NT2/D1 (cell line): ENCODE measurements at regions not wholly inside any gene's neighbourhood (a gene's known extent, or its start where the extent isn't known, plus 50 kb on each side); places are given as distances from the start of the nearest gene placed in this dataset.

ENCODE experiments used
- YY1 ChIP-seq: IDR thresholded peaks from 2 replicates; pipeline ENCODE4 v1.6.1; 2011; ENCODE audit not compliant: insufficient read length, insufficient read depth
- ZNF274 ChIP-seq: IDR thresholded peaks from 2 replicates; pipeline ENCODE4 v1.6.1; 2011; ENCODE audit warnings: mild to moderate bottlenecking, low read depth, low read length

- TF ChIP-seq ZNF274 (no peak), YY1 (no peak)
Measured at GRCh38 chr2:62441421-62441820, 64.6 kb downstream of the TMEM17 start.
